ENCODE measurements at regions not wholly inside any gene's neighbourhood (a gene's known extent, or its start where the extent isn't known, plus 50 kb on each side); places are given as distances from the start of the nearest gene placed in this dataset.

GRCh38 chr1:87568005-87568404, 239.3 kb downstream of the LMO4 start:
- no peak for DNase-seq

GRCh38 chr1:87568911-87569310, 240.2 kb downstream of the LMO4 start:
- no peak for DNase-seq

GRCh38 chr1:87572008-87572407, 243.3 kb downstream of the LMO4 start:
- DNase-seq, result no peak

- no peak for DNase-seq
These were observed 244.2 kb downstream of the LMO4 start for GRCh38 chr1:87572891-87573290.

- no peak for DNase-seq
These were observed 246.8 kb downstream of the LMO4 start for GRCh38 chr1:87575528-87575927.

- no peak for DNase-seq
These were observed 249.8 kb downstream of the LMO4 start for GRCh38 chr1:87578464-87578863.

GRCh38 chr1:87583459-87583858, 254.8 kb downstream of the LMO4 start:
- DNase-seq, result no peak

GRCh38 chr1:87584586-87584985, 255.9 kb downstream of the LMO4 start:
- DNase-seq, result no peak

- no peak for DNase-seq
These were observed 257.8 kb downstream of the LMO4 start for GRCh38 chr1:87586501-87586900.

GRCh38 chr1:87588495-87588894, 259.8 kb downstream of the LMO4 start:
- no peak for DNase-seq

GRCh38 chr1:87591492-87591891, 262.8 kb downstream of the LMO4 start:
- no peak for DNase-seq

GRCh38 chr1:87592156-87592555, 263.5 kb downstream of the LMO4 start:
- no peak for DNase-seq

- DNase-seq, result no peak
These were observed 266.2 kb downstream of the LMO4 start for GRCh38 chr1:87594736-87595383.

- no peak for DNase-seq
These were observed 266.7 kb downstream of the LMO4 start for GRCh38 chr1:87595384-87595781.

GRCh38 chr1:87598429-87598828, 269.7 kb downstream of the LMO4 start:
- no peak for DNase-seq

- DNase-seq, result no peak
These were observed 270.9 kb downstream of the LMO4 start for GRCh38 chr1:87599569-87599968.

GRCh38 chr1:87600055-87600850, 271.6 kb downstream of the LMO4 start:
- no peak for DNase-seq

GRCh38 chr1:87600854-87601253, 272.2 kb downstream of the LMO4 start:
- no peak for DNase-seq

- no peak for DNase-seq
These were observed 274.9 kb downstream of the LMO4 start for GRCh38 chr1:87603626-87604025.

- no peak for DNase-seq
These were observed 284.3 kb downstream of the LMO4 start for GRCh38 chr1:87612956-87613355.

GRCh38 chr1:87615491-87615890, 286.8 kb downstream of the LMO4 start:
- no peak for DNase-seq

- DNase-seq, result no peak
These were observed 287.2 kb downstream of the LMO4 start for GRCh38 chr1:87615901-87616300.

GRCh38 chr1:87620807-87621206, 292.1 kb downstream of the LMO4 start:
- DNase-seq, result no peak

GRCh38 chr1:87629673-87630072, 301.0 kb downstream of the LMO4 start:
- DNase-seq, result no peak

- no peak for DNase-seq
These were observed 303.6 kb downstream of the LMO4 start for GRCh38 chr1:87632232-87632631.
